ENCODE measurements at regions not wholly inside any gene's neighbourhood (a gene's known extent, or its start where the extent isn't known, plus 50 kb on each side); places are given as distances from the start of the nearest gene placed in this dataset.

DNA sequence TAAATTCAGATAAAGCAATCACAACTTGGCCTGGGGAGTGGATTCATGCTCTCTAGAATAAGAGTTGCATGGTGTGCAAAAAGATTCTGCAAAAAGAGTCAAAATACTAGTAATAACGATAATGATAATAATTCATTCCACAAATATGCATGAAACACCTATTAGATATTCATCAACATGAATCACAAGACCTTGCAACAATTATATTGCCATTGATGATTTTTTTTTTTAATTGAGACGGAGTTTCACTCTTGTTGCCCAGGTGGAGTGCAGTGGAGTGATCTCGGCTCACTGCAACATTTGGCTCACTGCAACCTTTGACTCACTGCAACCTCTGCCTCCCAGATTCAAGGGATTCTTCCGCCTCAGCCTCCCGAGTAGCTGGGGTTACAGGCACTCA, 109.2 kb upstream of the FLRT2 start:
- Histone ChIP-seq H3K4me3 (no peak overlapping the region), H3K27me3 (replicated peaks; ENCODE audit: insufficient read depth) (no peaks in the 10 kb centered on the region), H3K36me3 (no peaks in the 10 kb centered on the region), H3K27ac (no peak overlapping the region), H3K4me1 (replicated peaks) (no peaks in the 10 kb centered on the region), H3K9me3 (no peaks in the 10 kb centered on the region)
- TF ChIP-seq POLR2A (IDR thresholded peaks at IDR 0.05) = no peak
- TF ChIP-seq POLR2AphosphoS5 (IDR thresholded peaks at IDR 0.05) = no peak
- TF ChIP-seq, protein P1, sequence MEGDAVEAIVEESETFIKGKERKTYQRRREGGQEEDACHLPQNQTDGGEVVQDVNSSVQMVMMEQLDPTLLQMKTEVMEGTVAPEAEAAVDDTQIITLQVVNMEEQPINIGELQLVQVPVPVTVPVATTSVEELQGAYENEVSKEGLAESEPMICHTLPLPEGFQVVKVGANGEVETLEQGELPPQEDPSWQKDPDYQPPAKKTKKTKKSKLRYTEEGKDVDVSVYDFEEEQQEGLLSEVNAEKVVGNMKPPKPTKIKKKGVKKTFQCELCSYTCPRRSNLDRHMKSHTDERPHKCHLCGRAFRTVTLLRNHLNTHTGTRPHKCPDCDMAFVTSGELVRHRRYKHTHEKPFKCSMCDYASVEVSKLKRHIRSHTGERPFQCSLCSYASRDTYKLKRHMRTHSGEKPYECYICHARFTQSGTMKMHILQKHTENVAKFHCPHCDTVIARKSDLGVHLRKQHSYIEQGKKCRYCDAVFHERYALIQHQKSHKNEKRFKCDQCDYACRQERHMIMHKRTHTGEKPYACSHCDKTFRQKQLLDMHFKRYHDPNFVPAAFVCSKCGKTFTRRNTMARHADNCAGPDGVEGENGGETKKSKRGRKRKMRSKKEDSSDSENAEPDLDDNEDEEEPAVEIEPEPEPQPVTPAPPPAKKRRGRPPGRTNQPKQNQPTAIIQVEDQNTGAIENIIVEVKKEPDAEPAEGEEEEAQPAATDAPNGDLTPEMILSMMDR (IDR thresholded peaks at IDR 0.05) = no peak
- DNase-seq (ENCODE audit: low spot score) = no peak
- intact Hi-C loops (cut with DNase I) = no loop called here
- 94% methylated on average over 5 of the region's 5 CpGs for WGBS

DNA sequence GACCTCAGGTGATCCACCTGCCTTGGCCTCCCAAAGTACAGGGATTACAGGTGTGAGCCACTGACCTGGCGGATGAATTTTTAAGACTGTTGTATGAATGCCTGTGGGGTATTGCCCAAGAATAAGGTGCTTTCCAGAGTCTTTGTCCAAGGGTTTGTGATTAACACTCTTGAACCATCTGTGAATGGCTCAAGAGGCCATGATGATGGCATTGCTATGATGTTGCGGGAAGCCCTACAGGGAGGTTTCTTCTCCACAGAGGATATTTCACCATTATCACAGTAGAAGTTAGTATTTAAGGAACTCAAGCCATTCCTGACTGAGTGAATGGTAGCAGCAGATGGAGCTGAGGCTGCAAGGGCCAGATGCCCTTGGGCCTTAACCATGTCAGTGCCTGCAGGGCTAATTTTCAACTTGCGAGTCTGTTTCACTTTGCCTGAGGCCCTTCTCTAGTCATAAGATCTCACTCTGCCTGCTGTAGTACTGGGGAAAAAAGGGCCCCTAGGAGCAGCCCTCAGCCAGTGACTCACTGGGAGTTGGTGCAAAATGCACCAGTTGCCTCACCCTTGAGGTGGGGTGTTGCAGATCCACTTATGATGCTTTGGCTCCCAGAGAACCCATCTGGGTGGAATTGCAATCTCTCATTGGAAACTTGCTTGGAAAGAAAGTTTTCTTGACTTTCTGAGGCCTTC, 108.6 kb upstream of the FLRT2 start:
- no peaks in the 10 kb centered on the region for H3K4me1 ChIP-seq (replicated peaks)
- no peak overlapping the region for H3K4me3 ChIP-seq
- H3K27me3 ChIP-seq (replicated peaks; ENCODE audit: insufficient read depth) = no peaks in the 10 kb centered on the region
- no peaks in the 10 kb centered on the region for H3K9me3 ChIP-seq
- no peaks in the 10 kb centered on the region for H3K36me3 ChIP-seq
- intact Hi-C loops (cut with DNase I) = no loop called here
- WGBS = 98% methylated on average over 3 of the region's 3 CpGs
- DNase-seq (ENCODE audit: low spot score) = no peak
- TF ChIP-seq, protein P1 (IDR thresholded peaks at IDR 0.05) = no peak
- TF ChIP-seq POLR2A (IDR thresholded peaks at IDR 0.05) (no peak), POLR2AphosphoS5 (IDR thresholded peaks at IDR 0.05) (no peak)
- no peak overlapping the region for H3K27ac ChIP-seq

DNA sequence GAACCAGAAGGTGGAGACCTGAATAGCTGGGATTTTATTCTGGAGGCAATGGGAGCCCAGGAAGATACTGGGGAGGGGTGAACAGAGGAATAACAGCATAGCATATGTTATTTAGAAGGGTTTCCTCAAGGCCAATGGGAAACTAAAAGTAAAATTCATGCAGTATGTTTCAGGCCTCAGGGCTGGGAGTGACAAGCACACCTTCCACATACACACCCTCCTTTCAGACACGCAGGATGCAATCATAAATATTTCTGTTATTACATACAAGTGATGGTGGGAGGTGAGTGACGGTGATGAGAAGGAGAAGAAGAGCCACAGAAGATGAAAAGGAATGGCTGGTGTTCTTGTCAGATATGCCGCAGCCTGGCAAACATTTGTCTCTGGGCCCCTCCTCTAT, 106.1 kb upstream of the FLRT2 start:
- intact Hi-C loops (cut with DNase I) = no loop called here
- H3K4me3 ChIP-seq = no peak overlapping the region
- H3K4me1 ChIP-seq (replicated peaks) = no peaks in the 10 kb centered on the region
- no peak overlapping the region for H3K27ac ChIP-seq
- H3K36me3 ChIP-seq = no peaks in the 10 kb centered on the region
- DNase-seq (ENCODE audit: low spot score) = no peak
- H3K9me3 ChIP-seq = no peaks in the 10 kb centered on the region
- no peaks in the 10 kb centered on the region for H3K27me3 ChIP-seq (replicated peaks; ENCODE audit: insufficient read depth)
- TF ChIP-seq POLR2A (IDR thresholded peaks at IDR 0.05) = no peak
- 94% methylated on average over 3 of the region's 3 CpGs for WGBS

DNA sequence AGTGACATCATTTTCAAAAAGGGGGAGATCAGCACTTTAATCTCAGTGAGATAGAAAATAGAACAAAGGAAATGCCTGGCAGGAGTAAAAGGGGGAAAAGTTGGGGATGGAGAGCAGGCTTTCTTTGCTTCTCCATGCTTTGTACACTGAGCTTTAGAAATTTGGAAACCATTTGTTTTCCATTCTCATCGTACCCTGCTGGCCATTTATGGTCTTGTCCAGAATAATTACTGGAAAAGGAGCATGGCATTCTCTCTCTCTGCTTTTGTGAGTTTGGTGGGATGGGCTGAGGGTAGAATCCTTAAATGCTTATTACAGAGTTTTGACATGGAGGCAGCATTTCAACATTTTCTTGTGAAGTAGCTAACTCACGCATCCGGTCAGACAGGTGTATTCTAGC, 104.4 kb upstream of the FLRT2 start:
- intact Hi-C loops (cut with DNase I) = no loop called here
- no peak overlapping the region for H3K27ac ChIP-seq
- no peaks in the 10 kb centered on the region for H3K36me3 ChIP-seq
- 80% methylated on average over 3 of the region's 3 CpGs for WGBS
- H3K4me3 ChIP-seq = no peak overlapping the region
- H3K4me1 ChIP-seq (replicated peaks) = no peaks in the 10 kb centered on the region
- H3K27me3 ChIP-seq (replicated peaks; ENCODE audit: insufficient read depth) = no peaks in the 10 kb centered on the region
- no peaks in the 10 kb centered on the region for H3K9me3 ChIP-seq
- TF ChIP-seq POLR2AphosphoS5 (IDR thresholded peaks at IDR 0.05) (no peak), POLR2A (IDR thresholded peaks at IDR 0.05) (no peak)
- TF ChIP-seq, protein P1 (IDR thresholded peaks at IDR 0.05) = no peak
- no peak for DNase-seq (ENCODE audit: low spot score)

DNA sequence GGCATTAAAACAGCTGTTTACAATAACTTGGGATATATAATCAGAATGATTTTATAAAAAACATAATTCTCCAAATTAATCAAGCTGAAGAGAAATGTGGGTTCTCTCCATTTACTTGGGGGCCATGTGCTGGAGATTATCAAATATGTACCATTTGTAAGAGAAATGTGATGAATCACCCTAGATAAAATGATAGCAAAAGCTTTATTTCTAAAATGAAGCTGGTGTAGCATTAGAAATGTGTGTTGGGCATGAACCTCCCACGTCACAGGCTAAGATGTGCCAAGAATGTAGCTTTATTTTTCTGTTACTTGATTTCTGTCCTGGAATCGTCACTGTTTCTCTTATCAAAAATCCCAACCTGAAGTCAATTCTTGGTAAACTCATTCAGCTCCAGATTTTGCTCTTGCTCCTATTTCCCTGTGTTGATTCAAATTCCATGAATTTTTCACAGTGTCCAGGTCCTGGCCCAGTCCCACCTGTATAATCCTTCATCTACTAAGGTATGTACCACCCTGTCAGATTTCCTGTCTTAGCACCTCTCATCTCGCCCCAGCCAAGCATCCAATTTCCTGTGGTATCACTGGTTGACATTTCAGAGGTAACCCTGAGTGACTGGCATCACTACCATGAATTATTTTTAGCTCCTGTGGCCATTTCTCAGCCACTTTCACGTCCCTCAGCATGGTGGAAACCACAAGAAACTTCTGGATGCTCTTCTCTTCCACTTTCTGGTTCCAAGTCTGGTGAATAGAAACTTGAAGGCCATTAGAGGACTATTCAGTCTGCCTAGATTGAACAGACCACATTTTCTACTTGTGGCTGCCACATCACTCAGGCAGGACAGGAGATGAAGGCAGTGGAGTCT, 103.6 kb upstream of the FLRT2 start:
- Histone ChIP-seq H3K4me3 (no peak overlapping the region), H3K9me3 (no peaks in the 10 kb centered on the region), H3K36me3 (no peaks in the 10 kb centered on the region), H3K27me3 (replicated peaks; ENCODE audit: insufficient read depth) (no peaks in the 10 kb centered on the region), H3K4me1 (replicated peaks) (no peaks in the 10 kb centered on the region), H3K27ac (no peak overlapping the region)
- TF ChIP-seq POLR2A (IDR thresholded peaks at IDR 0.05) (no peak), POLR2AphosphoS5 (IDR thresholded peaks at IDR 0.05) (no peak)
- TF ChIP-seq, protein P1 (IDR thresholded peaks at IDR 0.05) = no peak
- intact Hi-C loops (cut with DNase I) = no loop called here
- DNase-seq (ENCODE audit: low spot score) = no peak
- 88% methylated on average over 4 of the region's 4 CpGs for WGBS

Measured in prostate gland (tissue), 2 donors.